ENCODE measurements at regions not wholly inside any gene's neighbourhood (a gene's known extent, or its start where the extent isn't known, plus 50 kb on each side); places are given as distances from the start of the nearest gene placed in this dataset.
"Not testable (repeated sequence)": the region's sequence is repeated elsewhere in the genome, so short reads cannot be mapped to it uniquely, and the experiment has no call there.

GRCh38 chr7:23887660-23888059 lies 177.6 kb downstream of the STK31 start:
- DNase-seq, result no peak

- no peak for DNase-seq
Measured at GRCh38 chr7:23888958-23889357, 178.9 kb downstream of the STK31 start.

- DNase-seq, result no peak
Measured at GRCh38 chr7:23889566-23889965, 179.5 kb downstream of the STK31 start.

- no peak for DNase-seq
Measured at GRCh38 chr7:23892019-23892418, 182.0 kb downstream of the STK31 start.

- DNase-seq, result no peak
Measured at GRCh38 chr7:23893176-23893941, 183.3 kb downstream of the STK31 start.

- DNase-seq, result peak in 1 of 2 donors; percentile 20
Measured at GRCh38 chr7:23893942-23894891, 184.2 kb downstream of the STK31 start.

GRCh38 chr7:23894892-23895569 lies 185.0 kb downstream of the STK31 start:
- no peak for DNase-seq

GRCh38 chr7:23895666-23896096 lies 185.7 kb downstream of the STK31 start:
- no peak for DNase-seq

DNA sequence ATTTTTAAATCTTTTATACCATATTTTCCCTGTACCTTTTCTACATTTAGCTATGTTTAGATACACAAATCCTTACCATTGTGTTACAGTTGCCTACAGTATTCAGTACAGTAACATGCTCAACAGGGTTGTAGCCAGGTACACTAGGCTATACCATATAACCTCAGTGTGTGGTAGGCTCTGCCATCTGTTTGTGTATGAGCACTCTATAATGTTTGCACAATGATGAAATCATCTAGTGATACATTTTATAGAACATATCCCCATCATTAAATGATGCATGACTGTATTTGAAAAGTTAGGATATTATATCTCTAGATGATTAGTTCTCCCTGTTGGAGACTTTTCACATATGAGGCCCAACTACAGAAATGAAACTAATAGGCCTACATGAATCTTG lies 188.6 kb downstream of the STK31 start:
- DNase-seq, result no peak

- not testable (repeated sequence) for DNase-seq
Measured at GRCh38 chr7:23904901-23905300, 194.9 kb downstream of the STK31 start.

DNA sequence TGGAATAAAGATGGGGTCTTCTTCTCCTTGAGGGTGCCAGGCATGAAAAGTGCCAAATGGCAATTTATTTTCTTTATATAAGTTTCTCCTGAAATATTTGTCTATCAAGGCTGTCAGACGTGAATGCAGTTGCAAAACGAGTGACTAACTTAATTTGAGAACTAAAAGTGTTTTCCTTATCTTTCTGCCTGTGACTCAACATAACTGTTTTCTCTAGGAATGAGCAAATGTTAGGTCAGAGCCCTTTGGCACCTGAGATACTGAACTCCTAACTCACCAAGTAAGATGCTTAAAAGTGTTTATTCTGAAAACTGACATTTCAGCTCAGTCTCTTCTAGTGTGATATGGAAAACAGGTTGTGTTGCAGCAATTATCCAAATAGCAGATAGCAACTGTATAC lies 197.0 kb downstream of the STK31 start:
- DNase-seq, result no peak

DNA sequence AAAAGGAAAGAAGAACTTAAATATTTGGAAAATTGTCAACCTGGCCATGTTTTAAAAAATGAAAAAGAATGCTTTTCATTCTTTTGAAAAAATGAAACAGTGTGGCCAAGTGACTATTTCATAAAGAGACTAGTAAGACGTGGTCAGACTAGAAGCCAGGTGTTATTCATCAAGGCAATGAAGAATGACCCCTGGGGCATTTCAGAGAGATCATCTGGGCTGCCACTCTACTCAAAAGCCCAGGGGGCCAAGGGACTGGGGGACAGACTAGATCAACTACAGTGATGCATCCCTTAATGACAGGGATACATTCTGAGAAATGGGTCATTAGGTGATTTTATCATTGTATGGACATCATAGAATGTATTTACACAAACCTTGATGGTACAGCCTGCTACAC lies 199.4 kb downstream of the STK31 start:
- DNase-seq, result no peak

- no peak for DNase-seq
Measured at GRCh38 chr7:23912065-23912464, 202.0 kb downstream of the STK31 start.

GRCh38 chr7:23913016-23913415 lies 203.0 kb downstream of the STK31 start:
- DNase-seq, result no peak

DNA sequence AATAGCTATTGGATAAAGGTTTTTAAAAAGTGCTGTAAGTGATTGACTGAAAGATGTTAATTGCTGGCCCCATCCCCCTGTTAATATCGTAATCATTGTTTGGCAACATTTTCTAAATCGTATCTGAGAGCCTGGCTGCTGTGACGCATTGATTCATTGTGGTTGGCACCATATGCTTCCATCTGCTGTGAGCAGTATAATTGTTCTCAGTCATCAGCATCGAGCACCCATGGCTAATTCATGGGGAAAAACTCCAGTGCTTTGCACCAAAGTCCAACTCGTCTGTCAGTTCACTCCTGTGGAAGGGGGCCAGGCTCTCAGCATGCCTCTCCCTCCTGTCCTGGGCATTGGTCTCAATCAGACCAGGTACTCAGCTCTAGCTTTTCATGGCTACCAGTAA lies 205.2 kb downstream of the STK31 start:
- DNase-seq, result no peak

- no peak for DNase-seq
Measured at GRCh38 chr7:23918286-23918685, 208.3 kb downstream of the STK31 start.

GRCh38 chr7:23918856-23919255 lies 208.8 kb downstream of the STK31 start:
- no peak for DNase-seq

DNA sequence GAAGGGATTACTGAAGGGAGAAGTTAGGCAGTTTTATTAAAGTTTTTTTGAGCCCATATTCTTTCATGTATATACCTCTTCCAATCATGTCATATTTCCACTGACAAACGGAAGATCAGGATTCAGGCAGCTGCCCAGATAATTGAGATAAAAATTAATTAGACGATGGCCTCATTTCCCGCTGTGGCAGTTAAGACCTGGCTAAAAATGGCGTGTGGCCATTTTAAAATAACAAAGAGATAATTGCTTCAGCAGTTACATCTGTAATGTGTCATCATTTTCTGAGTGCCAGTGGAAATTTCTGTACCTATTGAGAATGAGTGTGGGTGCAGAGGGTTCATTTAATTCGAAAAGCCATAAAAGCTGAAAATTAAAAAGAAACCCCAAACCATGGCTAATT lies 215.1 kb downstream of the STK31 start:
- DNase-seq, result no peak

DNA sequence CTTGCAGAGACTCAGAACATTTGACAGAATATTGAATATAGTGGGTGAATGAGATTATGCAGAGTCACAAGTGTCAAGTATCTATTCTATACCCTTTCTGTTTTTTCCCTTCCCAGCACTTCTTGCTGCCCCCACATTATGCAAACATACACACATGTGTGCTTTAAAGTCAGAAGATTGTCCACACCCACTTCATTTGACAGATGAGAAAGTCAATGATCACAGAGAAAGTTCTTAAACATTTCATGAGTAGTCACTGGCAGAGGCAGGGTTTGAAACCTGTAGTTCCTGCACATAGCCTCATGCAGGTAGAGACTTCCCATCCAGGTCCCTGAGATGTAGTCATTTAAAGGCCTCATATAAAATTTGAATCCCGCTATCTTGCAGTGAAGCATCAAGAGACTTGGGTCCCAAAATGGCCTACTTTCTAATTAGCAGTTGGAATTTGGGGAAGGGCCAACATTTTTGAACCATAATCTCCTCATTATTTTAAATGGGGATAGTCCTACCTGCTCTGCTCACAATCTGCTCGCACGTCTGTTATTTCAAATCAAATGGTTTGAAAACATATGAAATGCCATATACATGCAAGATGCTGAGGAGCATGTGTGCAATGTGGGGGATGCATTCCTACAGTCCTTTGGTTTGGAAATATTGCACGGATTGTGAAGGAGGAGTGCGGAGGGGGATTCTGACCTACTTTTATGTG lies 217.8 kb downstream of the STK31 start:
- no peak for DNase-seq

- DNase-seq, result no peak
Measured at GRCh38 chr7:23928418-23928775, 218.4 kb downstream of the STK31 start.

- DNase-seq, result no peak
Measured at GRCh38 chr7:23930312-23930711, 220.3 kb downstream of the STK31 start.

- DNase-seq, result no peak
Measured at GRCh38 chr7:23931633-23932032, 221.6 kb downstream of the STK31 start.

DNA sequence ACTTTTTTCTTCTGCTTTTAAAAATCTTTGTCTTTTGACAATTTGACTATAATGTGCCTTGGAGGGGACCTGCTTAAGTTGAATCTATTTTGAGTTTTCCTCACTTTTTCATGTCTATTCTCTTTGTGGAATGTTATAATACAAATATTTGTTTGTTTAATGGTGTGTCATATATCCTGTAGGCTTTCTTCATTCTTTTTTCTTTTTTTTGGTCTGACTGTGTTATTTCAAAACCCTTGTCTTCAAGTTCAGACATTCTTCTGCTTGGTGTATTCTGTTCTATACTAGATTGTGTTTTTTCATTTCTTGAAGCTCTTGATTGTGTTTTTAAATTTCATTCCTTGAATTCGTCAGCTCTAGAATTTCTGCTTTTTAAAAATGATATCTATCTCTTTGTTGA lies 228.2 kb downstream of the STK31 start:
- no peak for DNase-seq

Data from CD4-positive, alpha-beta T cell treated with Interferon alpha-2 for 1 hour (primary cell).